Myocyte (in vitro differentiated cells): ENCODE measurements at regions not wholly inside any gene's neighbourhood (a gene's known extent, or its start where the extent isn't known, plus 50 kb on each side); places are given as distances from the start of the nearest gene placed in this dataset.
A peak's percentile ranks its signal among the peaks of the same experiment; 100 is the strongest.
"Not testable (repeated sequence)": the region's sequence is repeated elsewhere in the genome, so short reads cannot be mapped to it uniquely, and the experiment has no call there.

Experiments used
- DNase-seq: peaks from one replicate; pipeline ENCODE4 v3.0.0-alpha.2; 2012; ENCODE audit warnings: low read depth

- no peak for DNase-seq
Measured at GRCh38 chr12:75710361-75711069, 199.1 kb upstream of the KRR1 start.

DNA sequence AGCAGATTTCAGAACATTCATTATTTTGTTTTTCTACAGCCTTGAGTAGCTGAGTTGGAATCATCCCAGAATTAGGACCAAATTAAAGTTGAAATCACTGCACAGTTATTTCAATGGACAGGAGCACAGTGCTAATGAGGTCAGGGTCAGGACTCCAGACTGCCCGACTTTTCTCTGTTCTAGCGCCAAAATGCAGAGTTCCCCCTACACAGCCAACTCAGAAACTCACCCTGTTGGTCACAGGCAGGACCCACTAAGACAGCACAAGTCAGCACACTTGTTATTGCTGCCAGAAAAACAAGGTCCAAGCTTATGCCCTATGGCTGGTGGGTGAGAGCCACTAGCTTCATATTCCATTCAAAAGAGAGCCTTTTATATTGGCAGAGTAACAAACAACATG lies 198.1 kb upstream of the KRR1 start:
- no peak for DNase-seq

DNA sequence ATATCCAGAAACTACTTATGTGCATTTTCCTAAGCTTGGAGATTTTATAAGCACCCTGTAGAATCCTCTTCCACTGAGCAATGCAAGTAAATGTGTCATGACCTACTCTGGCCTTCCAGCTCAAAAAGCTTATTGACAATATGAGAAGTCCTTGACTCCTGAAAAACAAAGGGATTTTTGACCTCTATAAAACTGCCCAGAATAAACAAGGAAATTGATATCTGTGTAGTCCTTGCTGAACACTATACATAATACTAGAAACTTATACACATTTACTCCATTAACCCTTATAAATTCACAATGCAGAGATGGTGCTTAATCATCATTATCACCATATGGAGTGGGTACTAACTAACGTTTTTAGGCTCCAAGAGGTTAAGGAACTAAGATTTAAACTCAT lies 197.4 kb upstream of the KRR1 start:
- no peak for DNase-seq

- no peak for DNase-seq
Measured at GRCh38 chr12:75707983-75708382, 196.6 kb upstream of the KRR1 start.

DNA sequence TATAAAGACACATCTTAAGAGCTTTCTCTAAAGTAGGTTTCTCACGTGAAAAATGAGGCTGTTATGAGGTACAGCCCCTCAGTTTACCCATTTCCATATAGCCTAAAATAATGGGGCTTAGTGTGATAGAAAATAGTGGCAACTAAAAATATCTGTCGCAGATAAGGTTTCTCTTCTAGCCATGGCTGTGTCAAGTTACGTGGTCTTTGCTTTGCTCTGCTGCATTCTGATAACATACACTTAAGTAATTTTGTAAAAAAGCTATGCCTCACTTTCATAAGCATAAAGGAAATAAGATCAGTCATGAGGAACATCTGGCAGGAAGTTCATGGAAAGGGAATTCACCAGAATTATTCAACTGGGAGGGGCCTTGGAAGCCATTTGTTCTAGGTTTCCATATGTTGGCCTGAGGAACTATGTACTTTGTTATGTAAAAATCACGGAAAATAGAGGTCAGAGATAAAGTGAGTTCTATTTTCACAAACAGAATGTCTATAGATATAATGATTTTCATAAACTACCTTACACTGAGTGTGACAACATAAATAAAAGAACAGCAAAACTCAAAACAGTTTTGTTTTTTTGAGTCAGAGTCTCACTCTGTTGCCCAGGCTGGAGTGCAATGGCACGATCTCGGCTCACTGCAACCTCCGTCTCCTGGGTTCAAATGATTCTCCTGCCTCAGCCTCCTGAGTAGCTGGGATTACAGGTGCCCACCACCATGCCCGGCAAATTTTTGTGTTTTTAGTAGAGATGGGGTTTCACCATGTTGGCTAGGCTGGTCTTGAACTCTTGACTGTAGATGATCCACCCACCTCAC lies 195.6 kb upstream of the KRR1 start:
- peak; percentile 34 for DNase-seq

DNA sequence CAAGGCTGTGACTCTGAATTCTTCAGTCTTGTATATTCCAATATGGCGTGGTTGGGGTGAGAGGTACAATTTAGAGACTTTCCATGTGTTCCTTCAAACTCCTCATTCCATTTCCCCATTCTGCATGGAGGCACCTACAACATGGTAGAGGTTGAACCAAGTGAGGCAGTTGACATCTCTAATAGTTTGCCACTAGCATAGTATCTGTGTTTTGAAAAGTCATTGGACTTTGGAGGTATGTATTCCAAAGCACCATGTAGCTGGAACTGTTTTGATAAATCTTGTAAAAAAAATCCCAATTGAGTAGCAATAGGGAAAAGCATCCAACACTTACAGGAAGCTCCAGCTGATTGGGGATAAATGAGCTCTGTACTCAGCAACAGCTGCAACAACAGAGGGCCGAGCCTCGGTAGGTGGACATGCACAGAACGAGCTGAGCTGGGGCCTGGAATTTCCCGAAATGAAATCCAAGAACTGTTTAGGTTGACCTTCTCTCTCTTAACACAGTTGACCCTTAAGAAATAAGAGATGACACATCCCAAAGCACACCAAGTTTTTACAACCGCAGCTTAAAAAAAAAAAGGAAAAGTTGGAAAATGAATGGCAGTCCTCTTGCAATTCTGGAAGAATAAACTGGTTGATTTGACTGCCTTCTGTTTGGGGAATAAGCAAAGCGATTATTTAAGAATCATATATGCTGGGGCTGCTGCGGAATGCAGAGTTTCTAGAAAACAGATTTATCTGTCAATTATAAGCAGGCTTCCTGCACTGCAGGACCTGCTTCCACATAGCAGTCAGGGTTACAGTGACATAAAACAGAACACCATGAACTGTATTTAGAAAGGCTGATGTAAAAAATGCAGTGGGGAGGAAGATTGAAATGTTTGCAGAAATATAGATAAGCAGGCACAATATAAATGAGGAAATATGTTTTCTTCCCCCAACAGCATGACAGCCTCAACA lies 194.6 kb upstream of the KRR1 start:
- peak; percentile 93 for DNase-seq

DNA sequence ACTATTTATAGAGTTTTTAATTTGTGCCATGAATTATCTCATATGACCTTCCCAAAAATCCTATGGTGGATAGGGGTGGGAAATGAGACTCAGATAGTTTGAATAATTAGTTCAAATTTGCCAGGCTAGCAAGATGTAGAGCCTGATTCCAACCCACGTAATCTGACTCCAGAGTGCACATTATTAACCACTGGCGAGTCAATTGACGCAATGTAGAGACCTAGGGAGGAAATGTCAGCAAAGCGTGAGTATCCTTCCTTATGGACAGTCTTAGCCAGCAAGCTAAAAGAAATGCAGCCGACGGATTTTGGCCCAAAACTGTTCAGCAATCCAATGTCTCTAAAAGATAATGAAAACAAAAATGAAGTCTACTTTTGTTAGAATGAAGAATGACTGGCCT lies 193.3 kb upstream of the KRR1 start:
- DNase-seq: peak; percentile 21

GRCh38 chr12:75704208-75704607 lies 192.8 kb upstream of the KRR1 start:
- DNase-seq: no peak

- no peak for DNase-seq
Measured at GRCh38 chr12:75703131-75703530, 191.7 kb upstream of the KRR1 start.

DNA sequence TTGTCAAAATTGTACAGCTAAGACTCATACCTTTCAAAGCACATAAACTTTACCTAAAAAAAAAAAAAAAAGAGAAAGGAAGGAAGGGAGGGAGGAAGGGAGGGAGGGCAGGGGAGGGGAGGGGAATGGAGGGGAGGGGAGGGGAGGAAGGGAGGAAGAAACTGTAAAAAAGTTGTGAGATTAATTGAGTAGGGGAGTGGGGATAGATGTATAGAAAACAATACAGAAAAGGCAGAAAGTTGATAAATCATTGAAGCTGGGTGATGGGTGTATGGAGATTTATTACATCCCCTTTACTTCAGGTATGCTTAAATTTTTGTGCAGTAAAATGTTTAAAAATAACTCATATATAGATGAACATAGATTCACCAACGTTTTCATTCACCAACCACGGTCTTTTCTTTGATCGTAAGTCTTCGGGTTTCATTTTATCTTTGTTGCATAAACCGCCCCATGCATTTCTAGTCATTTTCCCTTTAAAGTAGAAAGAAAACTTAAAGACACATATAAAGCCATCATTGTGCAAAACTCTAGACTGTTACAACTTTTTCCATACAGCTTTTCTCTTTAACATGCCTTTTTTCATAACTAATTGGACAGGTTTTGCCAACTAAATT lies 191.2 kb upstream of the KRR1 start:
- no peak for DNase-seq

- no peak for DNase-seq
Measured at GRCh38 chr12:75701859-75702258, 190.4 kb upstream of the KRR1 start.

- DNase-seq: peak; percentile 91
Measured at GRCh38 chr12:75699728-75700496, 188.5 kb upstream of the KRR1 start.

DNA sequence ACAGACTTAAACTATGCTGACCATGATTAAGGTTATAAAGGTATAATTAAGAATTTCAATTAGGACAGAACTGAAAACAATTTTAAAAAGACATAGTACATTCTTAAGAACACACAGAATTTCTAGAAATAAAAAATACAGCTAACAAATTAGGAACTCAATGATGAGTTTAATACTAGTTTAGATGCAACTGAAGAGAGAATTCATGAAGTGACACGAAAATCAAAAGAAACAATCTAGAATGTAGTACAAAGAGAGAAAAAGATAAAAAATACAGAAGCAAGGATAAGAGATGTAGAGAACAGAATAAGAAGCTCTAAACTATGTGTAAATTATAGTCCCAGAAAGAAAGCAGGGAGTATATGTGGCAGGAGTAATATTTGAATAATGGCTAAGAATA lies 187.8 kb upstream of the KRR1 start:
- no peak for DNase-seq

- peak; percentile 34 for DNase-seq
Measured at GRCh38 chr12:75698052-75698451, 186.6 kb upstream of the KRR1 start.

DNA sequence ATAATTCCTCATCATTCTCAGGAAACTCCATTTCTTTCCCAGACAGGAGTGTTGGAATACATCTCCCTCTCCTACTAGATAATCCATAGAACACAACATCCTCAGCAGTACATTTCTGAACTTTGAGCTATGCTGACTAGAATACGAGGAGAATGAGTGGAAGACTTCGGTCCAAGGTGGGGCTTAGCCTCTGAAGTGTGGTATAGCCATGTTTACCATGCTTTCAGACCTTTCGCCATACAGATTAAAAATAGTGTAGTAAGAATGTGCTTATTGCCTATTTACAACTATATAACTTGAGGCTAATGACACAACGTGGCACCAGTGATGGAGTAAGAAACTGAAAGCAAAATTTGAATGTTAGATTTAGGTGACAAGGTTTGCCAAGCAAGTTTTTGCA lies 184.5 kb upstream of the KRR1 start:
- no peak for DNase-seq

GRCh38 chr12:75694534-75695268 lies 183.3 kb upstream of the KRR1 start:
- DNase-seq: no peak

DNA sequence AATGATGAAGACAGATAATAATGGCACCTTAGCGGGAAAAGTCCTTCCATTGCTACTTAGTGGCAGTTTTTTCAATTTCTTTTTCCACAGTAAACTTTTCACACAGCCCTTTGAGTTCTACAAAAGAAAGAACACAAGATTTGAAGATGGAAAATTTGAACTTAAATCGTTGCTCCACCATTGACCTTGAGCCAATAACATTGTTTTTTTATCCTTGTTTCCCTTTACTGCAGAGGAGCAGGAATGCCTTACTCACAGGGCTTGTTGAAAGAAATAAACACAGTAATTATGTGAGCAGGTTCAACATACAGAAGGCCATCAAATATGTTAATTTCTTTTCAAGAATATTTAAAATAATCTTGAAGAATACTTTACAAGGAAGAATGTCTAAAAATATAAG lies 181.5 kb upstream of the KRR1 start:
- DNase-seq: no peak

DNA sequence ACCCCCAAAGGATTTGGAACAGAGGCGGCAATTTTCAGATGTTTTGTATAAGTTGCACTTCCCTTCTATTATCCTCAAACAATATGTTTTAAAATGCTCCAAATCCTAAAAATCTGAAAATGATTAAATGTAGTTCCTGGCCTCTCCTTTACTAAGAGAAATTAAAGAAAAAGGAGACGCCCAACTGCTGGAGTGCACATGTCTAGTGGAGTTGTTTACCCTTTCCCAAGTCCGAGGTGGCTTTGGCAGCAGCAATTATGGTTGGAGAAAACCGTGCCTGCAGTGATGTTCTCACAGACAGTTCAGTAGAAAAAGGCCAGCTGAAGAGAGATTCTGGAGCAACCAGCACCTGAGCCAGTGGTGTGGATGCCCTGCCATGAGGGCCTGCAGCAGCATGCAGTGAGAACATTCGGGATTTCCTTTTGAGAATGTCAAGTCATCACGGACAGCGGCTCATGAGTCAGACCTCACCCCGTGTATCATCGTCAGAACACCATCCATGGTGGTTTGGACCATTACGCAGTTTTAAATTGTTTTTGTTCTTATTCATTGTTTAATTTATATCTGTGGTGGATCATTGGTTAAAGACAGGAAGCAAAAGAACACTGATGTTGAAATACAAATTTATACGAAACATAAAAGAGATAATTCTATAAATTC lies 179.0 kb upstream of the KRR1 start:
- peak; percentile 89 for DNase-seq

- DNase-seq: not testable (repeated sequence)
Measured at GRCh38 chr12:75686233-75686632, 174.8 kb upstream of the KRR1 start.
